IPS DF 6.9 (cell line): ENCODE measurements at regions not wholly inside any gene's neighbourhood (a gene's known extent, or its start where the extent isn't known, plus 50 kb on each side); places are given as distances from the start of the nearest gene placed in this dataset.

ENCODE experiments used
- DNase-seq: peaks from one replicate; pipeline ENCODE4 v3.0.0-alpha.2; 2013; ENCODE audit warnings: low read depth, low spot score
- H3K27ac ChIP-seq: one replicate; pipeline ENCODE4 v1.5.1; 2013; ENCODE audit warnings: low read length, control low read depth
- H3K27me3 ChIP-seq: 2 replicates; pipeline ENCODE4 v1.6.1; 2013; ENCODE audit warnings: mild to moderate bottlenecking, low read length; ENCODE audit not compliant: control insufficient read depth, insufficient read depth
- H3K36me3 ChIP-seq: 2 replicates; pipeline ENCODE4 v1.6.1; 2013; ENCODE audit warnings: low read length; ENCODE audit not compliant: control insufficient read depth, insufficient read depth
- H3K4me1 ChIP-seq: 2 replicates; pipeline ENCODE4 v1.6.1; 2013; ENCODE audit warnings: low read length; ENCODE audit not compliant: control insufficient read depth, insufficient read depth
- H3K4me3 ChIP-seq: 2 replicates; pipeline ENCODE4 v1.5.1; 2013; ENCODE audit warnings: mild to moderate bottlenecking, low read length
- H3K9me3 ChIP-seq: 2 replicates; pipeline ENCODE4 v1.6.1; 2013; ENCODE audit warnings: low read length, inconsistent platforms; ENCODE audit not compliant: control insufficient read depth, insufficient read depth
- WGBS: extraction: QIAGEN DNeasy Blood & Tissue Kit; methylation state at CpG from one replicate; pipeline ENCODE4 v1.1.7; 2013; ENCODE audit warnings: mixed read lengths, missing lambda C conversion rate; ENCODE audit not compliant: insufficient read length, insufficient coverage; 5-methylcytosine and 5-hydroxymethylcytosine counted together

DNA sequence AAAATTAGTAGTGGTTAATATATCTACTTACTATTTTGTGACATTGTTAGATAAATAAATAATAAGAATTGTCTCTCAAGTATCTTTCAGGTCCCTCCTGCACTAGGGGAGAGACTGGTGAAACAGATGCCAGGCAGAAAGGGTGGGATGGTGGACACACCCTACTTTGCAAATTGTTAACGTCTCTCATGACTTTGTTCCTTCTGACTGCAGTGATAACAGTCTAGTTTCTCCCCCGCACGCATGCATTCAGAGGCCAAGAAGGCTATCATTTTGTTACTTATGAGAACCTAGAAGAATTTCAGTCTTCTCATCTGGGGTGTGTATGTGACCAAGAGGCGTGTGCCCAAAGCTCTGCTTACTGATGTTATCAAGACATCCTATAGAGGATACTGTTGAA, 152.3 kb downstream of the EDN1 start:
- WGBS: no CpG with 5 or more reads among the region's 4 CpGs
- H3K36me3 ChIP-seq: no peaks in the 10 kb centered on the region
- no peak for DNase-seq

DNA sequence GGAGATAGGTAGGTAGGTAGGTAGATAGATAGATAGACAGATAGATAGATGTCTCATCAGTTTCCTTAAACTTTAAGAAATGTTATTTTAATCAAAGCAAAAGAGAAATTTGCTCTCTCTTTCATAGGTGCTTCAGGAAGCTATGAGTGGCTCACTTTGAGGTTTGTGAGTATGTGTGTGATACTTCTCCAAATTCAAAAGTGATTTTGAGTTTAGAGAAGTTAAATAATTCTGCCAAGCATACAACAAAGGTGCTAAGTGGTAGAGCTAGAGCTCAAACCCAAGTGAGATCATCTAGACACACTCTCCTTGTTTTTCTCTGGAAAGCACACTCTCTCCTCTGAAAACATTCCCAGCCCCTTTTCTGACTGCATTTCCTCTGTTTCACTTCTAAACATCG, 156.2 kb downstream of the EDN1 start:
- no peaks in the 10 kb centered on the region for H3K27me3 ChIP-seq
- DNase-seq: no peak
- no peaks in the 10 kb centered on the region for H3K9me3 ChIP-seq
- WGBS: no CpG with 5 or more reads among the region's 1 CpG
- H3K4me3 ChIP-seq: no peak overlapping the region
- no peaks in the 10 kb centered on the region for H3K4me1 ChIP-seq
- H3K36me3 ChIP-seq: no peaks in the 10 kb centered on the region
- H3K27ac ChIP-seq: no peak overlapping the region

More for the DNA sequence above, 152.3 kb downstream of the EDN1 start:
- H3K4me1 ChIP-seq: no peaks in the 10 kb centered on the region
- no peak overlapping the region for H3K27ac ChIP-seq
- no peaks in the 10 kb centered on the region for H3K9me3 ChIP-seq
- no peak overlapping the region for H3K4me3 ChIP-seq
- no peaks in the 10 kb centered on the region for H3K27me3 ChIP-seq

- WGBS: no CpG with 5 or more reads among the region's 4 CpGs
- Histone ChIP-seq H3K9me3 (no peaks in the 10 kb centered on the region; the same call in 1 of the 2 replicates), H3K4me3 (no peak overlapping the region), H3K4me1 (no peaks in the 10 kb centered on the region), H3K27ac (no peak overlapping the region), H3K27me3 (no peaks in the 10 kb centered on the region), H3K36me3 (no peaks in the 10 kb centered on the region)
- DNase-seq: no peak
These were observed 159.3 kb downstream of the EDN1 start for GRCh38 chr6:12449447-12449846.

- no peak overlapping the region for H3K4me3 ChIP-seq
- H3K9me3 ChIP-seq: no peaks in the 10 kb centered on the region; the same call in 1 of the 2 replicates
- no peaks in the 10 kb centered on the region for H3K36me3 ChIP-seq
- WGBS: no CpG with 5 or more reads among the region's 1 CpG
- no peak for DNase-seq
- no peaks in the 10 kb centered on the region for H3K4me1 ChIP-seq
- H3K27ac ChIP-seq: no peak overlapping the region
- no peaks in the 10 kb centered on the region for H3K27me3 ChIP-seq
These were observed 160.3 kb downstream of the EDN1 start for GRCh38 chr6:12450467-12450866.

DNA sequence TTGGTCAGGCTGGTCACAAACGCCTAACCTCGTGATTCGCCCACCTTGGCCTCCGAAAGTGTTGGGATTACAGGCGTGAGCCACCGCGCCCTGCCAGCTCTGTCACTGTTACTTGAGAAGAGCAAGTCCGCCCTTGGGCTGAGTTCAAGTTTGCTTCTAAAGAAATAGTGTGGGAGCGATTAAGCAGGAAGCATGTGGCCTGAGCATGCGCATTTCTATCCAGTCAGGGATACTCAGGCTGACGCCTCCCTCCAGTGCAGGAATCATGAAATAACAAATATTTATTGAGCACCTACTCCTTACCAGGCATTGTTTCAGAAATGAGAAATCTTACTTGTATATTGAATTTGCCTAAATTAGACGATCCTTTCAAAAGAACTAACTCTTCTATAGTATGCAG, 166.2 kb downstream of the EDN1 start:
- H3K36me3 ChIP-seq: no peaks in the 10 kb centered on the region
- no peaks in the 10 kb centered on the region; the same call in 1 of the 2 replicates for H3K9me3 ChIP-seq
- no CpG with 5 or more reads among the region's 12 CpGs for WGBS
- no peaks in the 10 kb centered on the region for H3K4me1 ChIP-seq
- DNase-seq: no peak
- H3K27me3 ChIP-seq: peaks cover 6% of the 10 kb centered on the region; the same call in 1 of the 2 replicates
- H3K4me3 ChIP-seq: no peak overlapping the region
- H3K27ac ChIP-seq: no peak overlapping the region

DNA sequence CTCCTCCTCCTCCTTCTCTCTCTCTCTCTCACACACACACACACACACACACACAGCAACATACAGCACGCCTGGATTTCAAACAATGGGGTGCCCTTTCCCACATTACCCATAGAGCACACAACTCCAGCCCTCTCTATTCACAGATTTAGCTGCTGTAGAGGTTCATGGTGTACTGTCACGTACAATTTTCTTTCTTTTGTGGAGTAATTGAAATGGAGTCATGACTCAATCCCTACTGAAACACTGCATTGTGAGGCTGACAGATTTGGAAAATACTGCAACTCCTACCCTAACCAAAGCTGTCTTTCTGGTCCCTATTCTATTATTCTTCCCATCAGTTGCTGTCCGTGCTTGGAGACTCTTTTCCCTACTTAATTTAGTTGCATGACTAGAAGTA, 166.9 kb downstream of the EDN1 start:
- Histone ChIP-seq H3K9me3 (no peaks in the 10 kb centered on the region), H3K27me3 (peaks cover 6% of the 10 kb centered on the region; the same call in 1 of the 2 replicates), H3K4me3 (no peak overlapping the region), H3K4me1 (no peaks in the 10 kb centered on the region), H3K36me3 (no peaks in the 10 kb centered on the region), H3K27ac (no peak overlapping the region)
- WGBS: no CpG with 5 or more reads among the region's 3 CpGs
- no peak for DNase-seq

DNA sequence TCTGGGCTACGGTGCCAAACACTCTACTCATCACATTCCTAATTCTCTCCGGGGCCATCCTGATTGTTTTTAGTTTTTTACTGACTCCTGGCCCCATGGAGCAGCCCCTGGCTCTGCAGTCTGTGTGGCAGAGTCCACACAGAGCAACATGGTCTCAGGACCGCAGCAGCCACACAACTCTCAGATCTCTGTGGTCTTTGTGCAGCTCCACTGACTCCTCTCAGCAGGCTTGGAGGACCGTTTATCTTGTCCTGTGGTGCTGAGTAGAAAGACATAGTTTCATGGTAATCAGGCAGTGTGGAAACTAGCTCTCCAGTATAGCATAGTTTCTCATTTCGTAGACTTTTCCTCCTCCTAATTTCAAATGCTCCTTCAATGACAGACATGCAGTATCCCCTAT, 168.4 kb downstream of the EDN1 start:
- Histone ChIP-seq H3K27ac (no peak overlapping the region), H3K9me3 (no peaks in the 10 kb centered on the region), H3K4me1 (no peaks in the 10 kb centered on the region), H3K27me3 (peaks cover 6% of the 10 kb centered on the region; the same call in 1 of the 2 replicates), H3K36me3 (no peaks in the 10 kb centered on the region), H3K4me3 (no peak overlapping the region)
- no peak for DNase-seq
- no CpG with 5 or more reads among the region's 5 CpGs for WGBS

- no peak for DNase-seq
- Histone ChIP-seq H3K4me1 (no peaks in the 10 kb centered on the region), H3K4me3 (no peak overlapping the region), H3K9me3 (no peaks in the 10 kb centered on the region), H3K27me3 (peaks cover 6% of the 10 kb centered on the region; the same call in 1 of the 2 replicates), H3K36me3 (no peaks in the 10 kb centered on the region), H3K27ac (no peak overlapping the region)
- no CpG with 5 or more reads among the region's 7 CpGs for WGBS
These were observed 169.9 kb downstream of the EDN1 start for GRCh38 chr6:12459945-12460661.

DNA sequence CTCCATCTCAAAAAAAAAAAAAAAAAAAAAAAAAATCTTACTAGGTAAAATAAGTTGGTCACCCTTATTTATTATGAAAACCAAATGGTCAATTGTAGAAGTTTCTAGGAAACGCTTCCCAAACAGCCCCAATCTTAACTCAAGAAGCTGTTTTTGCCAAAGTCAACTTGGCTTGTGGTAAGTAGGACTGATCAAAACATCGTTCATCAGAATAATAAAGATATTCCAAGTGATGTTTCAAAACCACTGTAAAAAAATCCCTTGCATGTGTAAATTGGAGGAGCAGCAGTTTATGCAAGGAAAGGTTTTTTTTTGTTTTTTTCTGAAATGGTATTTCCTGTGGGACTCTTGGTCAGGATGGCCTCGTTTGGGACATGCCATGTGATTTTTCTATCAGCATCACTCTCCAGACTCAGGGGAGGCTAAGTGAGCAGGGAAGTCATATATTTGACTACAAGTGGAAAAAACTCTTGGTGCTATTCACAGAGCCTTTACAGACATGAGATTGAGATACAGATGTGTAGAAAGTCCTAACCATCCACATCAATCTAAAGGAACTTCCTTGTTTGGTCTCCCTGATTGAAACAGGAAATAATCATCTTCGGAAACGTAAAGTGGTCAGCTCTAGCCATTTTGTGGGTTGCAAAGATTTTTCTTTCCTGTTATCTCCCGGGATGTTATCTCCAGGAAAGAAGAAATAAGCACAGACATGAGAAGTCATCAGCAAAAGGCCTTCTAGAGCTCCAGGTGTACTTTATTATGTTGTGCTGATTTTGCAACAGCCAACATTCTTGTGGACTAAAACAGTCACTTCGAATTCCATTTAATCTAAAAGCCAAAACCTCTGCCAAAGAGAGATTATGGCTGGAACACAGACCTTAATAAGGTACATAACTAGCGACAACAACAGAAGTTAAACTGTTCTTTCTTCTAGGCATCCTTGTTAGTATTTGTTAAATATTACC, 177.8 kb downstream of the EDN1 start:
- no peaks in the 10 kb centered on the region for H3K27me3 ChIP-seq
- H3K9me3 ChIP-seq: no peaks in the 10 kb centered on the region
- no CpG with 5 or more reads among the region's 8 CpGs for WGBS
- no peaks in the 10 kb centered on the region for H3K4me1 ChIP-seq
- no peak for DNase-seq
- H3K27ac ChIP-seq: no peak overlapping the region
- no peak overlapping the region for H3K4me3 ChIP-seq
- H3K36me3 ChIP-seq: no peaks in the 10 kb centered on the region

DNA sequence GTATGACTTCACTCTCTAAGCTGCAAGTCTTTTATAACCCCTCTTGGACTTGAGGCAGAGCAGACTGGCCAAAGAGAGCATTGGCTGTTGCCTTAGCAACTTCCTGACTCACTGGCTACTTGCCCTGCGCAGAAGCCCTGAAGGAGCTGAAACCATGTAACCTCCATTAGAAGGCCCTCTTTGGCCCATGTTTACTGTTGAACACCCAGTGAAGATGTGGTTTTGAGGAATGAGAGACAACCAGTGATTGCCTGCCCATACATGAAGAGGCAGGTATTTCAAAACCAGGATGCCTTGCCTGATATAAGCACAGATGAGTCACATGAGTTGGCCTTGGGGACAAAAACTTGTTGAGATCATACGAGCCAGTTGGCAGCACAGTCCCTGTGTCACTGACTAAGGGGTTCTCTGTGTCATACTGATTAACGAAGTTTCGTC, 182.5 kb downstream of the EDN1 start:
- no peaks in the 10 kb centered on the region for H3K36me3 ChIP-seq
- H3K4me1 ChIP-seq: peaks cover 3% of the 10 kb centered on the region; the same call in 1 of the 2 replicates
- H3K27me3 ChIP-seq: no peaks in the 10 kb centered on the region
- no CpG with 5 or more reads among the region's 4 CpGs for whole genome bisulfite sequencing
- no peak overlapping the region for H3K4me3 ChIP-seq
- no peak overlapping the region for H3K27ac ChIP-seq
- DNase-seq: no peak
- no peaks in the 10 kb centered on the region for H3K9me3 ChIP-seq
